Mesenchymal stem cell (in vitro differentiated cells and primary cell): ENCODE measurements at regions not wholly inside any gene's neighbourhood (a gene's known extent, or its start where the extent isn't known, plus 50 kb on each side); places are given as distances from the start of the nearest gene placed in this dataset.

ENCODE experiments used
- DNase-seq: peaks from one replicate; pipeline ENCODE4 v3.0.0-alpha.2; 2013
- H2AFZ ChIP-seq: one replicate; pipeline ENCODE4 v1.6.1; 2013; ENCODE audit warnings: low read depth, mild to moderate bottlenecking, control low read depth, inconsistent platforms, low read length, moderate library complexity
- H2AK5ac ChIP-seq: 2 replicates; pipeline ENCODE4 v1.6.1; 2013; ENCODE audit warnings: low read length, moderate library complexity, mild to moderate bottlenecking, inconsistent platforms; ENCODE audit not compliant: severe bottlenecking
- H2BK120ac ChIP-seq: one replicate; pipeline ENCODE4 v1.6.1; 2013; ENCODE audit warnings: low read depth, mild to moderate bottlenecking, inconsistent platforms, low read length, moderate library complexity
- H2BK12ac ChIP-seq, 2 experiments: one replicate each; pipeline ENCODE4 v1.6.1; 2013; ENCODE audit warnings: inconsistent platforms in 2 of 2, low read length in 2 of 2, mild to moderate bottlenecking in 2 of 2, moderate library complexity in 2 of 2, control low read depth in 1 of 2
- H2BK15ac ChIP-seq: one replicate; pipeline ENCODE4 v1.6.1; 2013; ENCODE audit warnings: mild to moderate bottlenecking, low read depth, inconsistent platforms; ENCODE audit not compliant: poor library complexity, severe bottlenecking
- H2BK5ac ChIP-seq: 2 replicates; pipeline ENCODE4 v1.6.1; 2013; ENCODE audit warnings: low read depth, mild to moderate bottlenecking, low read length, control low read depth, inconsistent platforms; ENCODE audit not compliant: poor library complexity, severe bottlenecking
- H3K14ac ChIP-seq, 2 experiments: one replicate each; pipeline ENCODE4 v1.6.1; 2013; ENCODE audit warnings: inconsistent platforms in 2 of 2, low read length in 2 of 2, control low read depth in 1 of 2, mild to moderate bottlenecking in 1 of 2, moderate library complexity in 1 of 2
- H3K18ac ChIP-seq, 2 experiments: one replicate each; pipeline ENCODE4 v1.6.1; 2013; ENCODE audit warnings: inconsistent platforms in 2 of 2, low read length in 2 of 2, control low read depth in 1 of 2, low read depth in 1 of 2, mild to moderate bottlenecking in 1 of 2
- H3K23ac ChIP-seq, 2 experiments: one replicate each; pipeline ENCODE4 v1.6.1; 2013; ENCODE audit warnings: inconsistent platforms in 2 of 2, low read length in 2 of 2, mild to moderate bottlenecking in 2 of 2, moderate library complexity in 2 of 2, control low read depth in 1 of 2
- H3K27ac ChIP-seq: 2 replicates; pipeline ENCODE4 v1.5.1; 2013; ENCODE audit warnings: mild to moderate bottlenecking, moderate library complexity, low read length, control low read depth, inconsistent platforms; ENCODE audit not compliant: poor library complexity, severe bottlenecking
- H3K27me3 ChIP-seq, 2 experiments: 2 replicates each; pipeline versions ENCODE4 v1.6.1 to v1.7.0; 2013; ENCODE audit warnings: low read length in 2 of 2, mild to moderate bottlenecking in 2 of 2, moderate library complexity in 2 of 2, control low read depth in 1 of 2, inconsistent platforms in 1 of 2; ENCODE audit not compliant: control insufficient read depth in 1 of 2, insufficient read depth in 1 of 2
- H3K36me3 ChIP-seq, 2 experiments: 2 replicates each; pipeline versions ENCODE4 v1.6.1 to v1.7.0; 2013; ENCODE audit warnings: low read length in 2 of 2, control low read depth in 1 of 2, inconsistent platforms in 1 of 2, low read depth in 1 of 2, mild to moderate bottlenecking in 1 of 2; ENCODE audit not compliant: insufficient read depth in 2 of 2, control insufficient read depth in 1 of 2
- H3K4ac ChIP-seq, 2 experiments: one replicate each; pipeline ENCODE4 v1.6.1; 2013; ENCODE audit warnings: inconsistent platforms in 2 of 2, low read length in 2 of 2, mild to moderate bottlenecking in 2 of 2, moderate library complexity in 2 of 2, control low read depth in 1 of 2, low read depth in 1 of 2
- H3K4me1 ChIP-seq: 2 replicates; pipeline ENCODE4 v1.6.1; 2013; ENCODE audit warnings: low read depth, low read length, control low read depth; ENCODE audit not compliant: control insufficient read depth, insufficient read depth
- H3K4me2 ChIP-seq: 2 replicates; pipeline ENCODE4 v1.6.1; 2013; ENCODE audit warnings: low read length, mild to moderate bottlenecking, inconsistent platforms; ENCODE audit not compliant: poor library complexity, severe bottlenecking
- H3K4me3 ChIP-seq, 2 experiments: 2 replicates each; pipeline versions ENCODE4 v1.5.1 to v1.7.0; 2013; ENCODE audit warnings: low read length in 2 of 2, mild to moderate bottlenecking in 2 of 2, control low read depth in 1 of 2, low read depth in 1 of 2; ENCODE audit not compliant: insufficient read depth in 1 of 2
- H3K79me1 ChIP-seq: replicated peaks from 2 replicates; pipeline ENCODE4 v1.6.1; 2013; ENCODE audit warnings: mild to moderate bottlenecking, control low read depth, low read length, inconsistent platforms; ENCODE audit not compliant: poor library complexity, severe bottlenecking
- H3K9ac ChIP-seq: 2 replicates; pipeline ENCODE4 v1.7.0; 2013; ENCODE audit warnings: mild to moderate bottlenecking, low read length, moderate library complexity
- H3K9me3 ChIP-seq: 2 replicates; pipeline ENCODE4 v1.7.0; 2013; ENCODE audit warnings: mild to moderate bottlenecking, low read length; ENCODE audit not compliant: control insufficient read depth
- H4K8ac ChIP-seq: one replicate; pipeline ENCODE4 v1.6.1; 2013; ENCODE audit warnings: inconsistent platforms, mild to moderate bottlenecking, low read length, moderate library complexity
- H4K91ac ChIP-seq: one replicate; pipeline ENCODE4 v1.6.1; 2013; ENCODE audit warnings: mild to moderate bottlenecking, low read length, inconsistent platforms
- WGBS: methylation state at CpG from one replicate; pipeline ENCODE4 v1.1.7; 2013; ENCODE audit warnings: mixed read lengths; 5-methylcytosine and 5-hydroxymethylcytosine counted together

GRCh38 chr10:4077804-4078203, 292.8 kb upstream of the KLF6 start:
- Histone ChIP-seq H2BK5ac (no peak overlapping the region), H3K18ac (no peak overlapping the region), H3K9ac (no peak overlapping the region), H3K4me2 (no peak overlapping the region), H3K79me1 (no peaks in the 10 kb centered on the region), H2BK12ac (no peak overlapping the region), H3K9me3 (no peaks in the 10 kb centered on the region), H2BK120ac (no peak overlapping the region), H3K27me3 (no peaks in the 10 kb centered on the region), H4K91ac (no peak overlapping the region), H2AFZ (no peak overlapping the region), H3K4me3 (no peak overlapping the region), H3K14ac (no peak overlapping the region), H2AK5ac (no peak overlapping the region), H3K27ac (no peak overlapping the region), H2BK15ac (no peak overlapping the region), H3K4me1 (peaks cover 10% of the 10 kb centered on the region), H3K36me3 (no peaks in the 10 kb centered on the region), H3K4ac (no peak overlapping the region), H4K8ac (no peak overlapping the region), H3K23ac (no peak overlapping the region)
- WGBS, result 96% methylated on average over 3 of the region's 3 CpGs
- no peak for DNase-seq

GRCh38 chr10:4076983-4077382, 292.0 kb upstream of the KLF6 start:
- H2AFZ ChIP-seq, result no peak overlapping the region
- H2BK120ac ChIP-seq, result no peak overlapping the region
- H2BK5ac ChIP-seq, result no peak overlapping the region
- no peaks in the 10 kb centered on the region for H3K36me3 ChIP-seq
- H2BK12ac ChIP-seq, result peak overlapping the region; percentile 46 to 51
- H3K9me3 ChIP-seq, result no peaks in the 10 kb centered on the region
- DNase-seq, result no peak
- WGBS, result 96% methylated on average over 8 of the region's 9 CpGs
- H2BK15ac ChIP-seq, result peak overlapping the region; percentile 65
- H3K4me3 ChIP-seq, result no peak overlapping the region
- no peak overlapping the region for H2AK5ac ChIP-seq
- no peaks in the 10 kb centered on the region for H3K79me1 ChIP-seq
- no peak overlapping the region for H3K23ac ChIP-seq
- peaks cover 10% of the 10 kb centered on the region for H3K4me1 ChIP-seq
- peak overlapping the region; percentile 70 for H4K91ac ChIP-seq
- no peaks in the 10 kb centered on the region for H3K27me3 ChIP-seq
- no peak overlapping the region for H3K14ac ChIP-seq
- no peak overlapping the region for H3K4me2 ChIP-seq
- H3K27ac ChIP-seq, result no peak overlapping the region
- peak overlapping the region; percentile 37 to 67 for H3K18ac ChIP-seq
- H3K9ac ChIP-seq, result no peak overlapping the region
- H4K8ac ChIP-seq, result peak overlapping the region; percentile 75
- no peak overlapping the region for H3K4ac ChIP-seq

GRCh38 chr10:4075443-4075842, 290.4 kb upstream of the KLF6 start:
- H3K4ac ChIP-seq, result peak overlapping the region in 1 of 2 experiments; percentile 22
- DNase-seq, result no peak
- H4K91ac ChIP-seq, result no peak overlapping the region
- H3K4me2 ChIP-seq, result no peak overlapping the region
- H2BK5ac ChIP-seq, result no peak overlapping the region
- peak overlapping the region; percentile 59 to 80 for H2BK12ac ChIP-seq
- 94% methylated on average over 5 of the region's 7 CpGs for WGBS
- no peak overlapping the region for H3K23ac ChIP-seq
- peak overlapping the region; percentile 45 for H2BK120ac ChIP-seq
- no peak overlapping the region for H3K4me3 ChIP-seq
- H3K36me3 ChIP-seq, result no peaks in the 10 kb centered on the region
- H3K79me1 ChIP-seq, result no peaks in the 10 kb centered on the region
- peak overlapping the region; percentile 70 for H3K9ac ChIP-seq
- no peak overlapping the region for H2BK15ac ChIP-seq
- H3K18ac ChIP-seq, result peak overlapping the region in 1 of 2 experiments; percentile 46
- no peaks in the 10 kb centered on the region for H3K9me3 ChIP-seq
- H2AK5ac ChIP-seq, result no peak overlapping the region
- H3K27ac ChIP-seq, result no peak overlapping the region
- no peak overlapping the region for H4K8ac ChIP-seq
- H2AFZ ChIP-seq, result no peak overlapping the region
- H3K27me3 ChIP-seq, result no peaks in the 10 kb centered on the region
- H3K14ac ChIP-seq, result no peak overlapping the region
- H3K4me1 ChIP-seq, result peaks cover 8% of the 10 kb centered on the region

DNA sequence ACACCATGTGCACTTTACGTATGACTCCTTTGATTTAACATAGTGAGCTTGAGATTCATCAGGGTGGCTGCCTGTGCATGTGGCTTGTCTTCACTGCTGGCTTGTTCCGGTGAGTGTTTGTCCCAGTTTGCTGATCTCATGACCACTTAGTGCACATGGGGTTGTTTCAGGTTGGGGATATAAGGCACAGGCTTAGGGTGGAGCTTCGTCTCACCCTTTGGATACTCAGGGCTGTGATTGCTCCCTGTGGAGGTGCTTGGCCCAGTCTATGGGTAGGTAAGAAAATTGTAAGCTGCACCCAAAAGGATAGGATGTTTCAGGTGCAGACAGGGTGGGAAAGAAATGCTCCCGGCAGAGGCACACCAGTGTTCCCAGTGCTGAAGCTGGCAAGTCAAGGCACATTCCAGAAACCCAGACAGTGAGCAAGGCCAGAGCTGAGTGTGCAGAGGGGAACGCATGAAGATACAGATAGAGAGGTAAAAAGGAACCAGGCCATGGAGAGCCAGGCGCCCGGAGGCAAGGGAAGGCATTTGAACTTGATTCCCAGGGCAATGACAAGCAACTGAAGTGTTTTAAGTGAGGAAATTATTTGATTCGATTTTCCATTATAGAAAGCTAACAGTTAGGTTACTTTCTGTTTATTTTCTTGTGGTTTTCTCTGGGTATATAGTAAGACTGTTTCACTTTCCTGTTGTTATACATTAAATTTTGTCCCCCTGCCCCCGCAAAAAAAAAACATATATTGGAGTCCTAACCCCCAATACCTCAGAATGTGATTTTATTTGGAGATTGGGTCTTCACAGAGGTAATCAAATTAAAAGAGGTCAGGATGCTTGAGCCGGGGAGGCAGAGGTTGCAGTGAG, 289.8 kb upstream of the KLF6 start:
- WGBS, result 68% methylated on average over 9 of the region's 10 CpGs
- no peak overlapping the region for H2BK15ac ChIP-seq

More for the DNA sequence above, 289.8 kb upstream of the KLF6 start:
- Histone ChIP-seq H3K4me2 (no peak overlapping the region), H3K18ac (peak overlapping the region; percentile 67 to 78), H3K9me3 (no peaks in the 10 kb centered on the region), H3K4me1 (peaks cover 8% of the 10 kb centered on the region), H4K8ac (peak overlapping the region; percentile 87), H3K23ac (no peak overlapping the region), H3K27me3 (no peaks in the 10 kb centered on the region), H3K36me3 (no peaks in the 10 kb centered on the region), H3K4ac (peak overlapping the region; percentile 22 to 40), H2AFZ (peak overlapping the region; percentile 46), H2BK5ac (no peak overlapping the region), H3K4me3 (no peak overlapping the region), H2AK5ac (no peak overlapping the region), H2BK12ac (peak overlapping the region; percentile 76 to 92), H3K79me1 (no peaks in the 10 kb centered on the region), H3K14ac (peak overlapping the region in 1 of 2 experiments; percentile 26), H3K9ac (peak overlapping the region; percentile 70), H3K27ac (no peak overlapping the region), H4K91ac (peak overlapping the region; percentile 81), H2BK120ac (peak overlapping the region; percentile 89)
- peak; percentile 75 for DNase-seq
